ENCODE measurements at regions not wholly inside any gene's neighbourhood (a gene's known extent, or its start where the extent isn't known, plus 50 kb on each side); places are given as distances from the start of the nearest gene placed in this dataset.

DNA sequence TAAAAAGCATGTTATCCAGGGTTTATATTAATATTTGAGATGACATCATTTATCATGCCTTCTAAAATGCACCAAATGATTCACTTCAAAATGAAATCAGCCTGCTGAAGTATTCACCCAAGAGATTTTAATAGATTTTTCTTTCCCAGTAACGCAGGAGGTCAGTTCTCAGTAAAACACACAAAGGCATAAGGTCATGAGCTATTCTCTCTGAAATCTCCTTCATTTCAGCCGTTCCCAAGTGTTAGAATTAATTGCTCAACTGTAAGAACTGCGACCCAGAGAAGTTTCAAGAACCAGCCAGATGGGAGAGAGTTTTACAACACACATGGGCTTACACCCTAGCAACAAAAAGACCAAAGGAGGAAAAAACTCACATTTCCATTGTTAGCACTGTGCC lies 84.2 kb upstream of the PHLPP1 start:
- TF ChIP-seq, protein P1, sequence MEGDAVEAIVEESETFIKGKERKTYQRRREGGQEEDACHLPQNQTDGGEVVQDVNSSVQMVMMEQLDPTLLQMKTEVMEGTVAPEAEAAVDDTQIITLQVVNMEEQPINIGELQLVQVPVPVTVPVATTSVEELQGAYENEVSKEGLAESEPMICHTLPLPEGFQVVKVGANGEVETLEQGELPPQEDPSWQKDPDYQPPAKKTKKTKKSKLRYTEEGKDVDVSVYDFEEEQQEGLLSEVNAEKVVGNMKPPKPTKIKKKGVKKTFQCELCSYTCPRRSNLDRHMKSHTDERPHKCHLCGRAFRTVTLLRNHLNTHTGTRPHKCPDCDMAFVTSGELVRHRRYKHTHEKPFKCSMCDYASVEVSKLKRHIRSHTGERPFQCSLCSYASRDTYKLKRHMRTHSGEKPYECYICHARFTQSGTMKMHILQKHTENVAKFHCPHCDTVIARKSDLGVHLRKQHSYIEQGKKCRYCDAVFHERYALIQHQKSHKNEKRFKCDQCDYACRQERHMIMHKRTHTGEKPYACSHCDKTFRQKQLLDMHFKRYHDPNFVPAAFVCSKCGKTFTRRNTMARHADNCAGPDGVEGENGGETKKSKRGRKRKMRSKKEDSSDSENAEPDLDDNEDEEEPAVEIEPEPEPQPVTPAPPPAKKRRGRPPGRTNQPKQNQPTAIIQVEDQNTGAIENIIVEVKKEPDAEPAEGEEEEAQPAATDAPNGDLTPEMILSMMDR (IDR thresholded peaks at IDR 0.05; ENCODE audit: low read depth, low read length): no peak
- TF ChIP-seq EZH2phosphoT487 (IDR thresholded peaks at IDR 0.05; ENCODE audit: low read depth): no peak
